ENCODE measurements at regions not wholly inside any gene's neighbourhood (a gene's known extent, or its start where the extent isn't known, plus 50 kb on each side); places are given as distances from the start of the nearest gene placed in this dataset.

- TF ChIP-seq CTCF (conservative IDR thresholded peaks at IDR 0.05) (no peak), EZH2 (IDR thresholded peaks at IDR 0.05; ENCODE audit: low read depth) (no peak)
Measured at GRCh38 chr7:137146012-137146455, 197.5 kb downstream of the PTN start.
